ENCODE measurements at regions not wholly inside any gene's neighbourhood (a gene's known extent, or its start where the extent isn't known, plus 50 kb on each side); places are given as distances from the start of the nearest gene placed in this dataset.
"Not testable (repeated sequence)": the region's sequence is repeated elsewhere in the genome, so short reads cannot be mapped to it uniquely, and the experiment has no call there.

GRCh38 chr5:167049771-167050567, 1241.5 kb upstream of the WWC1 start:
- no peak for DNase-seq (ENCODE audit: low read depth)

- no peak for DNase-seq (ENCODE audit: low read depth)
Measured at GRCh38 chr5:167050568-167051401, 1240.7 kb upstream of the WWC1 start.

- DNase-seq (ENCODE audit: low read depth) = no peak
Measured at GRCh38 chr5:167051402-167051768, 1240.1 kb upstream of the WWC1 start.

- no peak for DNase-seq (ENCODE audit: low read depth)
Measured at GRCh38 chr5:167052791-167053190, 1238.7 kb upstream of the WWC1 start.

GRCh38 chr5:167057665-167058064, 1233.8 kb upstream of the WWC1 start:
- no peak for DNase-seq (ENCODE audit: low read depth)

- no peak for DNase-seq (ENCODE audit: low read depth)
Measured at GRCh38 chr5:167061695-167062094, 1229.8 kb upstream of the WWC1 start.

- DNase-seq (ENCODE audit: low read depth) = no peak
Measured at GRCh38 chr5:167063116-167063515, 1228.3 kb upstream of the WWC1 start.

- no peak for DNase-seq (ENCODE audit: low read depth)
Measured at GRCh38 chr5:167063788-167064187, 1227.7 kb upstream of the WWC1 start.

GRCh38 chr5:167064198-167064776, 1227.2 kb upstream of the WWC1 start:
- peak; percentile 1 for DNase-seq (ENCODE audit: low read depth)

GRCh38 chr5:167065794-167066193, 1225.7 kb upstream of the WWC1 start:
- no peak for DNase-seq (ENCODE audit: low read depth)

GRCh38 chr5:167071981-167072610, 1219.3 kb upstream of the WWC1 start:
- DNase-seq (ENCODE audit: low read depth) = no peak

- no peak for DNase-seq (ENCODE audit: low read depth)
Measured at GRCh38 chr5:167081561-167081960, 1209.9 kb upstream of the WWC1 start.

GRCh38 chr5:167096816-167097215, 1194.6 kb upstream of the WWC1 start:
- peak; percentile 1 for DNase-seq (ENCODE audit: low read depth)

- DNase-seq (ENCODE audit: low read depth) = no peak
Measured at GRCh38 chr5:167104351-167104750, 1187.1 kb upstream of the WWC1 start.

GRCh38 chr5:167105941-167106340, 1185.5 kb upstream of the WWC1 start:
- DNase-seq (ENCODE audit: low read depth) = no peak

- DNase-seq (ENCODE audit: low read depth) = no peak
Measured at GRCh38 chr5:167107684-167108083, 1183.8 kb upstream of the WWC1 start.

GRCh38 chr5:167108266-167108665, 1183.2 kb upstream of the WWC1 start:
- DNase-seq (ENCODE audit: low read depth) = not testable (repeated sequence)

GRCh38 chr5:167112556-167112955, 1178.9 kb upstream of the WWC1 start:
- no peak for DNase-seq (ENCODE audit: low read depth)

GRCh38 chr5:167122267-167122666, 1169.2 kb upstream of the WWC1 start:
- no peak for DNase-seq (ENCODE audit: low read depth)

- DNase-seq (ENCODE audit: low read depth) = no peak
Measured at GRCh38 chr5:167123126-167123525, 1168.3 kb upstream of the WWC1 start.

- no peak for DNase-seq (ENCODE audit: low read depth)
Measured at GRCh38 chr5:167128581-167128980, 1162.9 kb upstream of the WWC1 start.

GRCh38 chr5:167140548-167141291, 1150.7 kb upstream of the WWC1 start:
- DNase-seq (ENCODE audit: low read depth) = no peak
